ENCODE measurements at regions not wholly inside any gene's neighbourhood (a gene's known extent, or its start where the extent isn't known, plus 50 kb on each side); places are given as distances from the start of the nearest gene placed in this dataset.

- TF ChIP-seq, protein P1, sequence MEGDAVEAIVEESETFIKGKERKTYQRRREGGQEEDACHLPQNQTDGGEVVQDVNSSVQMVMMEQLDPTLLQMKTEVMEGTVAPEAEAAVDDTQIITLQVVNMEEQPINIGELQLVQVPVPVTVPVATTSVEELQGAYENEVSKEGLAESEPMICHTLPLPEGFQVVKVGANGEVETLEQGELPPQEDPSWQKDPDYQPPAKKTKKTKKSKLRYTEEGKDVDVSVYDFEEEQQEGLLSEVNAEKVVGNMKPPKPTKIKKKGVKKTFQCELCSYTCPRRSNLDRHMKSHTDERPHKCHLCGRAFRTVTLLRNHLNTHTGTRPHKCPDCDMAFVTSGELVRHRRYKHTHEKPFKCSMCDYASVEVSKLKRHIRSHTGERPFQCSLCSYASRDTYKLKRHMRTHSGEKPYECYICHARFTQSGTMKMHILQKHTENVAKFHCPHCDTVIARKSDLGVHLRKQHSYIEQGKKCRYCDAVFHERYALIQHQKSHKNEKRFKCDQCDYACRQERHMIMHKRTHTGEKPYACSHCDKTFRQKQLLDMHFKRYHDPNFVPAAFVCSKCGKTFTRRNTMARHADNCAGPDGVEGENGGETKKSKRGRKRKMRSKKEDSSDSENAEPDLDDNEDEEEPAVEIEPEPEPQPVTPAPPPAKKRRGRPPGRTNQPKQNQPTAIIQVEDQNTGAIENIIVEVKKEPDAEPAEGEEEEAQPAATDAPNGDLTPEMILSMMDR (IDR thresholded peaks at IDR 0.05 in 4 of 5, conservative IDR thresholded peaks at IDR 0.05 in 1 of 5): no peak
- TF ChIP-seq POLR2A (IDR thresholded peaks at IDR 0.05): no peak
Observed at GRCh38 chr5:167402671-167403070, 888.8 kb upstream of the WWC1 start.

Data from gastrocnemius medialis (tissue), 4 donors.